ENCODE measurements at regions not wholly inside any gene's neighbourhood (a gene's known extent, or its start where the extent isn't known, plus 50 kb on each side); places are given as distances from the start of the nearest gene placed in this dataset.
"Not testable (repeated sequence)": the region's sequence is repeated elsewhere in the genome, so short reads cannot be mapped to it uniquely, and the experiment has no call there.

GRCh38 chr20:43383026-43383795, 74.5 kb upstream of the SRSF6 start (continued):
- no peak for TF ChIP-seq ATF2 (CRISPR knock-in tag; IDR thresholded peaks at IDR 0.05; ENCODE audit: borderline replicate concordance, low read depth)
- no peak for TF ChIP-seq CBFB (CRISPR knock-in tag; IDR thresholded peaks at IDR 0.05; ENCODE audit: low read depth)
- no peak for TF ChIP-seq ZNF281 (CRISPR knock-in tag; IDR thresholded peaks at IDR 0.05)
- TF ChIP-seq ZNF121 (CRISPR knock-in tag; IDR thresholded peaks at IDR 0.05), result no peak
- no peak for TF ChIP-seq ZNF532 (CRISPR knock-in tag; IDR thresholded peaks at IDR 0.05; ENCODE audit: borderline replicate concordance)
- TF ChIP-seq NFYB (CRISPR knock-in tag; conservative IDR thresholded peaks at IDR 0.05; ENCODE audit: low read depth), result no peak
- no peak for TF ChIP-seq ZNF138 (CRISPR knock-in tag; conservative IDR thresholded peaks at IDR 0.05)
- TF ChIP-seq IRF2 (CRISPR knock-in tag; IDR thresholded peaks at IDR 0.05; ENCODE audit: borderline replicate concordance, low read depth), result no peak
- no peak for TF ChIP-seq RORB (CRISPR knock-in tag; IDR thresholded peaks at IDR 0.05)

GRCh38 chr20:43382135-43382534, 75.6 kb upstream of the SRSF6 start:
- not testable (repeated sequence) for H3K27ac Mint-ChIP-seq; H3K4me3 Mint-ChIP-seq; ATAC-seq; DNase-seq (ENCODE audit: low spot score); H3K36me3 Mint-ChIP-seq; H3K9me3 Mint-ChIP-seq; H3K27me3 Mint-ChIP-seq (ENCODE audit: low read depth); H3K4me1 Mint-ChIP-seq
- ChIA-PET CTCF (interaction anchor here (0.6 to 2.7 kb wide), 3 partner anchors 8 to 363 kb away, joined by 3 to 12 read pairs (median 3); no protein-coding TSS in a partner anchor), POLR2A (interaction anchor here (1.3 kb wide), 1 partner anchor 58 kb away, joined by 3 read pairs; no protein-coding TSS in a partner anchor)
- TF ChIP-seq PRDM15 (CRISPR knock-in tag; IDR thresholded peaks at IDR 0.05), result peak; percentile 87

- H3K4me3 Mint-ChIP-seq; ATAC-seq; H3K9me3 Mint-ChIP-seq; H3K27me3 Mint-ChIP-seq (ENCODE audit: low read depth); DNase-seq (ENCODE audit: low spot score); H3K4me1 Mint-ChIP-seq; H3K27ac Mint-ChIP-seq; H3K36me3 Mint-ChIP-seq: not testable (repeated sequence)
- ChIA-PET POLR2A (interaction anchor here (1.3 kb wide), 1 partner anchor 58 kb away, joined by 3 read pairs; no protein-coding TSS in a partner anchor), CTCF (interaction anchor here (2.7 kb wide), 1 partner anchor 9 kb away, joined by 12 read pairs; no protein-coding TSS in a partner anchor)
Measured at GRCh38 chr20:43381533-43381932, 76.2 kb upstream of the SRSF6 start.

Data from WTC11 (cell line).